CD4-positive, alpha-beta T cell (primary cell): ENCODE measurements at regions not wholly inside any gene's neighbourhood (a gene's known extent, or its start where the extent isn't known, plus 50 kb on each side); places are given as distances from the start of the nearest gene placed in this dataset.

Experiments used
- ATAC-seq: fragments of 200-7000 bp; cut with Tn5 transposase; one replicate; pipeline ENCODE4 v1.10.0; 2022; ENCODE audit warnings: mild to moderate bottlenecking; ENCODE audit not compliant: poor library complexity
- CTCF ChIA-PET: fragments of 350-600 bp; sonication (Branson Sonifier 250); formaldehyde crosslinking; loops from one replicate; lab custom pipeline; 2021; ENCODE audit warnings: antibody characterized with exemption, inconsistent platforms; lab: Charles Lee
- POLR2A ChIA-PET: fragments of 350-600 bp; sonication (Branson Sonifier 250); formaldehyde crosslinking; loops from one replicate; lab custom pipeline; 2021; ENCODE audit warnings: antibody characterized with exemption, inconsistent platforms; lab: Charles Lee
- DNase-seq, 14 experiments: peaks; one replicate each; pipeline ENCODE4 v3.0.0-alpha.2; 2013 to 2020; ENCODE audit warnings: mixed read lengths in 2 of 14
- H3K27ac ChIP-seq, 2 donors: one replicate each; pipeline versions ENCODE4 v1.5.1 to v1.7.0; 2013; ENCODE audit warnings: low read length in 2 of 2, low read depth in 1 of 2, mild to moderate bottlenecking in 1 of 2
- H3K27me3 ChIP-seq, 2 experiments: 1 replicate in 1 of 2; 2 replicates in 1 of 2; pipeline versions ENCODE4 v1.6.1 to v1.7.0; 2013; ENCODE audit warnings: low read length in 2 of 2, control low read depth in 1 of 2, mild to moderate bottlenecking in 1 of 2, moderate library complexity in 1 of 2; ENCODE audit not compliant: insufficient read depth in 2 of 2, control insufficient read depth in 1 of 2
- H3K36me3 ChIP-seq: one replicate; pipeline ENCODE4 v1.6.1; 2013; ENCODE audit warnings: low read length, control low read depth; ENCODE audit not compliant: insufficient read depth
- H3K4me1 ChIP-seq: one replicate; pipeline ENCODE4 v1.6.1; 2013; ENCODE audit warnings: low read length, control low read depth; ENCODE audit not compliant: insufficient read depth
- H3K4me3 ChIP-seq: one replicate; pipeline ENCODE4 v1.5.1; 2013; ENCODE audit warnings: mild to moderate bottlenecking, low read length, moderate library complexity
- H3K9me3 ChIP-seq, 2 experiments: 1 replicate in 1 of 2; 2 replicates in 1 of 2; pipeline versions ENCODE4 v1.6.1 to v1.7.0; 2013; ENCODE audit warnings: low read length in 2 of 2, mild to moderate bottlenecking in 2 of 2, control low read depth in 1 of 2, moderate library complexity in 1 of 2; ENCODE audit not compliant: control insufficient read depth in 1 of 2, insufficient read depth in 1 of 2
- H3K27ac Mint-ChIP-seq: one replicate; pipeline ENCODE4 v1.8.0; 2020; ENCODE audit warnings: mixed read lengths
- H3K27me3 Mint-ChIP-seq: one replicate; pipeline ENCODE4 v1.8.0; 2021; ENCODE audit warnings: mixed read lengths
- H3K36me3 Mint-ChIP-seq: one replicate; pipeline ENCODE4 v1.8.0; 2021; ENCODE audit warnings: low read depth, mixed read lengths
- H3K4me1 Mint-ChIP-seq: one replicate; pipeline ENCODE4 v1.8.0; 2021; ENCODE audit warnings: low read depth, mixed read lengths
- H3K4me3 Mint-ChIP-seq: one replicate; pipeline ENCODE4 v1.8.0; 2020; ENCODE audit warnings: mild to moderate bottlenecking, mixed read lengths
- H3K9me3 Mint-ChIP-seq: one replicate; pipeline ENCODE4 v1.8.0; 2020; ENCODE audit warnings: mixed read lengths
- CTCF ChIP-seq: fragments of 200-600 bp; IDR thresholded peaks from one replicate; pipeline ENCODE4 v1.8.0; 2022; ENCODE audit warnings: antibody characterized with exemption, mild to moderate bottlenecking
- intact Hi-C, 2 experiments: fragments of 100-400 bp; cut with DNase I in 1 of 2; cut with micrococcal nuclease in 1 of 2; formaldehyde crosslinking; loops; one replicate each; pipeline versions ENCODE4 v1.15.1 to v1.9.0; 2023 to 2025; cut with DNase I, micrococcal nuclease

- ATAC-seq (no peak), DNase-seq (no peak)
- CTCF ChIA-PET: no interaction called here
- H3K36me3 ChIP-seq: no peaks in the 10 kb centered on the region
- no peaks in the 10 kb centered on the region for H3K4me1 ChIP-seq
- Mint-ChIP-seq H3K27me3 (no peaks in the 10 kb centered on the region), H3K4me1 (no peaks in the 10 kb centered on the region), H3K9me3 (peaks cover 2% of the 10 kb centered on the region), H3K4me3 (no peak overlapping the region), H3K36me3 (no peaks in the 10 kb centered on the region), H3K27ac (no peak overlapping the region)
- H3K9me3 ChIP-seq: peaks cover 0 to 6% of the 10 kb centered on the region in 2 experiments
- intact Hi-C loops: no loop called here
- no peak overlapping the region for H3K4me3 ChIP-seq
- no peak overlapping the region for H3K27ac ChIP-seq
- H3K27me3 ChIP-seq: peaks cover 0 to 3% of the 10 kb centered on the region in 2 experiments
- no peak for TF ChIP-seq CTCF
- POLR2A ChIA-PET: no interaction called here
Observed at GRCh38 chr19:31995546-31995945, 349.9 kb upstream of the ZNF507 start.

- no peak overlapping the region for H3K27ac ChIP-seq
- no peaks in the 10 kb centered on the region for H3K4me1 Mint-ChIP-seq
- H3K36me3 Mint-ChIP-seq: no peaks in the 10 kb centered on the region
- no peaks in the 10 kb centered on the region for H3K36me3 ChIP-seq
- intact Hi-C loops: no loop called here
- H3K4me1 ChIP-seq: no peaks in the 10 kb centered on the region
- ChIA-PET CTCF (no interaction called here), POLR2A (no interaction called here)
- no peak overlapping the region for H3K27ac Mint-ChIP-seq
- DNase-seq (no peak), ATAC-seq (no peak)
- no peaks in the 10 kb centered on the region for H3K9me3 Mint-ChIP-seq
- H3K4me3 ChIP-seq: no peak overlapping the region
- no peaks in the 10 kb centered on the region for H3K27me3 ChIP-seq
- no peaks in the 10 kb centered on the region for H3K9me3 ChIP-seq
- no peak overlapping the region for H3K4me3 Mint-ChIP-seq
- TF ChIP-seq CTCF: no peak
- no peaks in the 10 kb centered on the region for H3K27me3 Mint-ChIP-seq
Observed at GRCh38 chr19:32010071-32010470, 335.3 kb upstream of the ZNF507 start.

- H3K36me3 Mint-ChIP-seq: no peaks in the 10 kb centered on the region
Observed at GRCh38 chr19:32012206-32012605, 333.2 kb upstream of the ZNF507 start.

More at GRCh38 chr19:32012206-32012605, 333.2 kb upstream of the ZNF507 start:
- no peak overlapping the region for H3K27ac ChIP-seq
- Mint-ChIP-seq H3K9me3 (no peaks in the 10 kb centered on the region), H3K4me3 (no peak overlapping the region), H3K27me3 (no peaks in the 10 kb centered on the region), H3K27ac (no peak overlapping the region), H3K4me1 (no peaks in the 10 kb centered on the region)
- POLR2A ChIA-PET: no interaction called here
- no peaks in the 10 kb centered on the region for H3K27me3 ChIP-seq
- no peak for TF ChIP-seq CTCF
- H3K4me1 ChIP-seq: no peaks in the 10 kb centered on the region
- DNase-seq: no peak
- no peaks in the 10 kb centered on the region for H3K9me3 ChIP-seq
- no peak for ATAC-seq
- intact Hi-C loops: no loop called here
- H3K4me3 ChIP-seq: no peak overlapping the region
- no peaks in the 10 kb centered on the region for H3K36me3 ChIP-seq
- CTCF ChIA-PET: no interaction called here
